Lung microvascular endothelial cell (primary cell): ENCODE measurements at regions not wholly inside any gene's neighbourhood (a gene's known extent, or its start where the extent isn't known, plus 50 kb on each side); places are given as distances from the start of the nearest gene placed in this dataset.

Experiments
- DNase-seq, 2 donors: peaks; one replicate each; pipeline versions ENCODE4 v3.0.0 to v3.0.0-alpha.2; 2010; ENCODE audit warnings: low read depth in 2 of 2

DNA sequence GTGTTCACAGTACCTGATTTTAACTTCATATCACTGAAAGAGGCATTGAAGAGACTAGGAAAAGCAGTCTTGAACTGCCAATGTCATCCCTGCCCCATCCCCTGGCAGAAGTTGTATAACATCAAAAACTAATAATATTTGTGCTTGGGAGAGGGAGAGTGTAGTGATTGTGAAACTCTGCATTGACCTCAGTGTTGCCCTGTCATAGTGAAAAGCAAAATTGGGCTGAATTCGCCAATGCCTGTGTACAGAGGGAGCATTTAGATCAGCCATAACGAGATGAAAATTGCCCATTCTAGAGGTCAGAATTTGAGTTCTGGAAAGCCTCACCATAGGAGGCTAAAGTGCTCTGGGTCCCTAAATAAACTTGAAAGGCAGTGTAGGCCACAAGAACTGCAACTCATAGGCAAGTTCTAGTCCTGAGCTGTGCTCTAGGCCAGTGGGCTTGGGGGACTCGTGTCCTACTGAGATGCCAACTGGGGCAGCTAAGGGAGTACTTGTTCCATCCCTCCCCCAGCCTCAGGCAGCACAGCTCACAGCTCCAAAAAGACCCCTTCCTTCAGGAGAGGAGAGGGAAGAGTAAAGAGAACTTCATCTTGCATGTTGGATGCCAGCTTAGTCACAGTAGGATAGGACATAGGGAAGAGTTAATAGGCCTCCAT is 855.6 kb downstream of the TSN start:
- no peak for DNase-seq

DNA sequence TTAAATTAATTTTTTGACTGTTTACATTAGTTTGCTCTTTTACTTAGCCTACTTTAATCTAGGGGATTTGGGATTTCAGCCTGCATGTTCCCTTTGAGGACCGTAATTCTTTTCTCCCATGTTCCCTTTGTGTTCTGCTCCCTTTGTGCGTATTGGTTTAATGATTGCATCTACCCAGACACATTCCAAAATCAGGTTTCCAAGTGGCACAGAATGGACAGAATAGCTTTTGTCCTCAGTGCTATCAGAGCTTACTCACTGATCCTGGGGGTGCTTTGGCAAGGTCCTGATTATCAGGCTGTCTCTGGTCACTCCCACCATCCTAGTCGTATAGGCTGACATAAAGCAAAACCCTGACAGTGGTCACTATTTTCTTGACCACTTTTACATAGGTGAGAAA is 867.5 kb downstream of the TSN start:
- no peak for DNase-seq

DNA sequence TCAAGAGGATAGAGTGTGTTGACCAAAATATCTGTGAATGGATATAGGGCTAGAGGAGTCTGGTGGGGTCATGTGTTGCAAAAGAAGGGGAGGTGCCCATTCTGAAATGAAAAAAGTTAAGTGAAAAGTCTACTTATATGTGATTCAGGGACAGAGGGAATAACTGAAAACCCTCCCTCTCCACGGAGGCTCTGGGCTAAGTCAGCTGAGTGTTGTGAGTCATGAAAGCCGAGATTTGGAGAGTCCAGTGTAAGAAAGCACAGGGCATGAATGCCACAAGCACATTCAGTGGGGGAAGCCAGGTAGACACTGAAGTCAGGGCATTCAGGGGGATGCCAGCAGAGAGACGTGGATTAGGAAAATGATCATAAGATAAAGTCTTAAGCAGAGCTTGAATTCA is 871.9 kb downstream of the TSN start:
- no peak for DNase-seq

DNA sequence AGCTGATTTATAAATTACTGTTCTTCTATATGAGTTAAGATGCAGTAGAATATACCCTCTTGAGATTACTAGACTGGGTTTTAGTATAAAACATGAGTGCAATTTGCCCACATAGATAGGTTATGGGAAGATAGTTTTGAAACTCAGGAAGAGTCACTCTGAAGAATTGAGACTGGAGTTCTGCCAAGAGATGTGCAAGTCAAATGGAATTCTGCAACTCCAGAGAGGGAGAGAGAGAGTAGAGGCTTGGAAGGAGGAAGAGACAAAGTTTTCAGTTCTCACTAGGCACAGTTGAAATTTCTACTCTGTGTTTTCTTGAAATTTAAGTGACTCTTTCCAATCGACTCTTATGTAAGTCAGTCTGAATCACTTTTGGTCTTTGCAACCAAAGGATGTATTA is 878.8 kb downstream of the TSN start:
- DNase-seq: peak in 1 of 2 donors; percentile 44

DNA sequence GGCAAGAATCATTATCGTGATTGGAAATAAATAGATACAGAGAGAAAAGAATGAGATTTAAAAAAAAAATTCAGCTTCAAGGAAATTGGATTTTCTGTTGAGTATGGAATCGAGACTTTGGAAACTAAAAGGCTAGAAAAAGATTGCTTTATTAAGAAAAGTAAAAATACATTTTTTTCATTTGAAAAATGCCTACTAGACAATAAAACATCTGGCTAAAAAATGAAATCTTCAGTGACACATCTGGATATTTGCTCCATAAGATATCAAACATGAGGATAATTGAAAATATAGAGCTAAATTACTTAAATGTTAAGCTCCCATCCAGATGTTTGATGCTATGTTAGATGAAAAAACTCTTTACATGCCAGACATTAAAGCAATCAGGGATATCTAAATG is 879.5 kb downstream of the TSN start:
- no peak for DNase-seq

DNA sequence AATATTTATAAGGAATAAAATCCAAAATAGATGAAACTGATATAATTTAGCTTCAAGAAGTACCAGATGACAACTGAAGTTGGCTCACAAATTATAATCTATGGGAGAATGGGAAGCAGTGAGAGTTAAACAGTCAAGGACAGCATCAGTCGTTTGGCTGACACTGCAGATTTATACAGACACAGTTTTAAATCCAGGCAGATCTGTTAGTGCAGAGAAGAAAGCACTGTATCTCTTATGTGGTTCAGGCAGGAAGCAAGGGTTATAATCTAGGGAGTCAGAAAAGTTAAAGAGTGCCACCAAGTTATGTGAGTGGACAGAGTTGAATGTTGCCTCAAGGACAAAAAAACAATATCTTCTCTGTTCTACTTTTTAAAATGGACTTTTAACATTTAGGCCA is 880.2 kb downstream of the TSN start:
- DNase-seq: peak in 1 of 2 donors; percentile 1

DNA sequence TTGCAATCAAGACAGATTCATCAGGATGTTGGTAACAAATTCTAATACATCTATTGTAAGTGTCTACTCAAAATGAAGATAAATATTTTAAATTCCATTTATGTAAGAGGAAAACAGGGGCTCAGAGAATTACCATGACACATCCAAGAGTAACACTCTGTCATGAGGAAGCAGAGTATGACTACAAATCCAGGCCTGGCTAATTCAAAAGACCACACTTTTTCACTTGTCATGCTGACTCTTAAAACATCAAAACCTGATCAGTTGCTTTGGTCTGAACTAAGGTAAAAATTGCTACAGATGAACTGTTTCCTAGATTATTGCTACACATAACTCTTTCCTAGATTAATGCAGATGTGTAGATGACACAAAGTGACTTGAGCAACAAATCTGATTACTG is 880.6 kb downstream of the TSN start:
- peak in 1 of 2 donors; percentile 35 for DNase-seq

DNA sequence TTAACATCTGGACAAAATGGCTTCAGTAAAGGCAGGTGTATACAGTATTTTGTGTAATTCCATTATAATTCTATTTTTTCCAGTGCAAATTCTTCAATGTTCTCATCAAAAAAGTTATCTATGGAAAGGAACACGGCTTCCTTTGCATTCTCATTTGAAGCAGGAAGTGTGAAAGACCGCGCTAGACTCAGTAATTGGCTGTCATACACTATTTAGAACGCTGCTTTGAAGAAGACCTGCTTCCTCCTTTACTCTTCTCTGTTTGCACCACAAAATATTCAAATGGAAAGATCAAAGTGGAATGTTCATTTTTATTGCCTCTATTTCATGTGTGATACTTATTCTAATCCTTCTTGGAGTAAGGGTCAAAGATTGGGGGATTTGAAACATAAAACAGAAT is 883.7 kb downstream of the TSN start:
- no peak for DNase-seq

DNA sequence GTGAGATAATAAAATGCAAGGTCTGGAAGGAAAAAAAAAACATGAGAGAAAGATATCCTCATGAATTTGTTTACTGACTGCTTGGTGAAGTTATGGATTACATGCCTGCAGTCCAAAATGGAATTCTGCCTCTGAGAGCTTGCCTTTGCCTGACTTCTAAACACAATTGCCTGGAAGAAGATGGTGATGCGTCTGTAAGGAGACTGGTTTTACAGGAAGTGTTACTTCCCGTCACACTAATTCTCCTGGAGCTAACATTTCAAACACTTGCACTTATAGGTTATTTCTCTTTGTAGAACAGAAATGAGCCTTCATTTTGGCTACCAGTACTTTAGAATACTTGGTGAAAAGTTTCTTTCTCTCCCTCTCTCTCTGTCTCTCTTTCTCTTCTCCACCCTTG is 884.3 kb downstream of the TSN start:
- no peak for DNase-seq

DNA sequence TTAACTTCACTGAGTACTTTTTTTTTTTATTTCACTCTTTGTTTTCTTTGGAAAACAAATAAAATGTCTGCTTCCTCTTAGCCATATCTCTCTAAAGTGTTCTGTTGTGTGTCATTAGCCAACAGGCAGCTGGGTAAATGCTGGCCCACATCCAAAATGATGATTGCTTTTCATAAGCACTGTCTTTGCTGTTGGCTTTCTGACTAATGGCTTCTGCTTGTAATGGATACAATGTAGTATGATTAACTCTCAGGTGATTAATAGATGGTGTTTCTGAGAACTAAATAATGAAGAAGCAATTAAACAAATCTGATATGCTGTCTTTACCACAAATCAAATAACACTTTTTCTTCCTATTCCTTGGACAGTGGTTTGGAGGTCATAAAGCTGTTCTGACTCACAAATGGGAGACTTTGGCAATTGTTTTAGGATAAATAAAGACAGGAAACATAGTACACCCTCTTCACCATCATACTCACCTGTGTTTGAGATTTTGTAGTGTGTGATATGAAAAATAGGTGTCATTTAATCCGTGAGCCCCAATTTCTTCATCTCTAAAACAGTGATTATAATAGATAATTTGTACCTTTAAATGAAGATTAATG is 888.4 kb downstream of the TSN start:
- DNase-seq: peak in 1 of 2 donors; percentile 97

DNA sequence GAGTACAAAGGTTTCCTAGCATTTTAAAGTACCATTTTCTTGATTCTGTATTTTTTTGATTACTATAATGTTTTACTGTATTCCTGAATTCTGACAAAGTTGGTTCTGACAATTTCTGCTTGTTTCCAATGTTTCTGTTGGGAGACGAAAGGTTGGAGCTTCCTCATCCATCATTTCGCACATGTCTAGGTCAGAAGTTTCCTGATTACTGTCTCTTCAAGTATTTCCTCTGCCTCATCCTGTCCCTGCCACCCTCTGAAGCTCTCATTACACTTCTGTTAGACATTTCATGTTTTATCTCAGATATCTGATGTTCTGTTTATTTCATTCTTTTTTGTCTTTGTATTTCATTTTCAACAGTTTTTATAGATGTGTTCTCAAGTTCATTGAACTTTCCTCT is 895.8 kb downstream of the TSN start:
- peak in 1 of 2 donors; percentile 90 for DNase-seq

DNA sequence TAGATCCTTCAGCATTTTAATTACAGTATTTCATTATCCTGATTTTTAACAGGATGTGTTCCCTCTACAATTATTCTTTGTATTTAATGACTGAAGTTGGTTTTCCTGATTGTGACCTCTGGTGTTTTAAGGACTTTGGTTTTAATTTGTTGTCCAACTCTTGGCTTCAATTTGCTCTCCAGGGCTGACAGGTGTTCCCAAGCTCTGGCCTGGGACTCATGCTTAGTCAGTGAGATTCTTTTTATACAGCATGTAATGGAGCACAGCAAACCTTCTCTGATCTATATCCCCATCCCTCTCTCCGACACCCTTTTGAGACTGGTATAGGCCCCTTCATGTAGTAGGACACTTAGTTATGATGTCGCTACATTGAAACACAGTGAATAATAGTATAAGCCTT is 896.3 kb downstream of the TSN start:
- peak in 1 of 2 donors; percentile 18 for DNase-seq

DNA sequence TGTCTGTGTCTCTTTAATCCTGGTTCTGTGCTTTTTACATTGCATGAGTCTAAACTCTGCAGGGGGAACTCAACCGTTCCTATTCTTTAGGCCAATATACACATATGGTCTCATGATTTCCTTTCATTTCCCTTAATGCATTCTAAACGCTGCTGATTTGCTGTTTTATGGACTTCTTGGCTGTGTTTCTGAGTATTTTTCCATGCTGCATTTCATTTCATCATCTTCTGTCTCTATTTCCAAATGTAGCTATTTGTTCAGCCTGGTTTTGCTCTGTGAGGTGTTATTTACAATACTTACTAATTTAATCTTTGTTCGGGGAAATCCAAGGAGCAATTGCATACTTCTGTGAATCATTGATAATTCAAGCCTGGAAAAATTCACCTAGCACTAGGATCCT is 897.2 kb downstream of the TSN start:
- DNase-seq: peak in 1 of 2 donors; percentile 95

DNA sequence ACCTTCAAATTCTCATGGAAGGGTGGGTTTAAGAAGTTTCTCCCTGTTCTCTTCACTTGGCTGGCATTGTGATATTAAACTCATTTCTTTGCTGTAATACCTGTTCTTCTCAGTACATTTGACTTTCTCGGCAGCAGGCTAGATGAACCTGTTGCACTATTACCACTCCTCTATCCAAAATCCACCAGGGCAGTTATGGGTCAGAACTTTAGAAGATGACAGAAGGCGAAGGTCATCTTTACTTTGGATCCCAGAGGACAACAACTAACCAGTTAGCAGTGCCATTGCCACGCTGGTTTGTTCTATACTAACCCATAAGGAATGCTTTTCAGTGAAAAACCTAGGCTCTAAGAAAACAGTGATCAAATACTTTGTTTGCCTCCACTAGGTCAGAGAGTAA is 901.0 kb downstream of the TSN start:
- DNase-seq: no peak

DNA sequence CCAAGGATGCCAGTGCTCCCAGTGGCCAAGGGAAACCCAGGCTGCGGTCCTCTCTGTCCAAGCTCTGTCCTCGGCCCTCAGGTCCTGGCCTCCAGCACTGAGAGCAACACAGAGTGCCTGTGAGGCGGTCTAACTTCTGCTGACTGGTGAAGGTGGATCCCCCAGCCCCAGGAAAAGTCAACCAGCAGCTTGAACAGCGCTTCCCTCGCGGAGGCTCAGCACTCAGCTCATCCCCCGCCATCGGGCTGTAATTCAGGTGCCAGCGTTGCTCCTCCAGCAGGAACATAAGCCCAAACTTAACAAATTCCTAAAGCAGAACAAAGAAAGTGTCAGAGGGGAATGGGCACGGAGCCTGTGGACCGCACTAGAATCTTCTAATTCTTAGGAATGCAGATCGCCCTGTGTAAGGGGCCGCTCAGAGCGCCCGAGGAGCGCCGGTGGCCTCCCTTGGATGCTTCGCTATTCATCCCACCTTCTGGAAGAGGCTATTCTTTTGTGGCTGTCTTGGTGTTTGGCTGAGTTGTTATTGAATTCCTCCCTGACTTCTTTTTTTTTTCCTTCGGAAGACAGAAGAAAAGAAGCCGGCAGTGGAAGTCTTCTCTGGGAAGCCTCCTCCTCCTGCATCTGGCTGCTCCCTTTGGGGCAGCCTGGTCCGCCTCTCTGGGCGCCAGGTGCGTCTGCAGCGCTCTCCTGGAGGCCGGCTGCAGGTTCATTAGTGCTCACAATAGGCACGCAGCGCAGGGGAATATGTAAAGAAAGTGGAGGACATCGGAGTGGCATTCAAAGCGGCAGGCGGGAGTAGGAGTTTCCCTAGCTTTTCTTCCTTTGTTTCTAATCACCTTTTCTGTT is 905.6 kb downstream of the TSN start:
- peak in 1 of 2 donors; percentile 5 for DNase-seq

DNA sequence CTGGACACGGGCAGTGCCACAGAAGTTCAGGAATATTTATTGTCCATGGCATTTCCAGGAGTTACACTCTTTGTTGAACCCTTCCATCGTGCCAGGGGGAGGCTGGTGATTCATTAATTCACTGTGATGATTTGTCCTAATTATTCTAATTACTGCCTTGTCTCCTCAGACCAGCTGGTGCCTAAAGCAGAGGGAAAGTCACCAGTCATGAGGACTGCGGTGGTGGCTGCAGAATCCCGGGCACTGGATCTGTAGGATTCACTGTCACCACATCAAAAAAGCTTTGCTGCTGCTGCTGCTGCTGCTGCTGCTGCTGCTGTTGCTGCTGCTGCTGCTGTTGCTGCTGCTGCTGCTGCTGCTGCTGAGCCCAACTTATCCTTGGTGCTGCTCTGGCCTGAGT is 908.2 kb downstream of the TSN start:
- DNase-seq: no peak

DNA sequence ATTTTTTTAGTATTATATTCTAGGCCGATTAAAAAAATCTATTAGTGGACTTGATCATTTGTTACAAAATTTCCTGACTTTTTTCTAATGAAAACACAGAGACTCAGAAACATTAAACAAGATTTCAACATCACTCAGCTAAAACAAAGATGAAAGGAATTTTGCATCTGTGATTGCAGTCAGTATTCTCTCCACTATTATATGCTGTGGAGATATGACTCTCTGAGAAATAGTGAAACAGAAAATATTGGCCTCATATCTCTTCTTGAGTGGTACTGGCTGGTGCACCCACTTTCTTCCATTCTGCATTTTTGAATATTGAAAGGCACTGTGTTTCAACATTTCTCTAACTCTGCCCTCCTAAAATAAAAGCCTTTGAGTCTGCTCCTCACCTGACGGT is 914.2 kb downstream of the TSN start:
- DNase-seq: no peak

DNA sequence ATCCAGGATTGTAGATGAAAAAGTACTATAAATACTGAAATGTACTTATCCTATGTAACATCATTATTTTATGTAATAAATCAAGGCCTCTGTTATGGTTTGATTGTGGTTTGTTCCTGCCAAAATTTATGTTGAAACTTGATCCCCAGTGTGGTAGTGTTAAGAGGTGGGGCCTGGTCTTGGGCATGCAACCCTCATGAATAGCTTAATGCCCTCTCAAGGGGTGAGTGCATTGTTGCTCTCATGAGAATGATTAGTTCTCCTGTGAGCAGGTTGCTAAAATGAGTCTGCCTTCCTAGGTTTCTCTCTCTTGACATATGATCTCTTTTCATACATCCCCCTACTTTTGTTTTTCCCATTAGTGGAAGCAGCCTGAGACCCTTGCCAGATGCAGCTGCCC is 915.4 kb downstream of the TSN start:
- DNase-seq: no peak

DNA sequence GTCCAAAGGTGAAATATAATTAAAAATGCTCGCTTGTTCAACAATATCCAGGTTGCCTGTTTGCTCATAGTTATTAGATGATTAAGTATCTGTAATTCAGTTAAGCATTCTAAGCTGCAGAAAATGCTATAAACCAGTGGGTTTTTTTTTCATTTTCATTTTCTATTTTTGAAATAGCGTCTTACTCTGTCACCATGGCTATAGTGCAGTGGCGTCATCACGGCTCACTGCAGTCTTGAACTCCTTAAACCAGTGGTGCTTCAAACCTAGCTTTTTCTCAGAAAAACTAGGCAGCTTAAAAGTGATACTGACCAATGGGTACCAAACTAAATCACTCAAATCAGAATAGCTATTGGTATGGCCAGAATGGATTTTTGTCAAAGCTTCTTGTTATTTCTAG is 925.2 kb downstream of the TSN start:
- no peak for DNase-seq

DNA sequence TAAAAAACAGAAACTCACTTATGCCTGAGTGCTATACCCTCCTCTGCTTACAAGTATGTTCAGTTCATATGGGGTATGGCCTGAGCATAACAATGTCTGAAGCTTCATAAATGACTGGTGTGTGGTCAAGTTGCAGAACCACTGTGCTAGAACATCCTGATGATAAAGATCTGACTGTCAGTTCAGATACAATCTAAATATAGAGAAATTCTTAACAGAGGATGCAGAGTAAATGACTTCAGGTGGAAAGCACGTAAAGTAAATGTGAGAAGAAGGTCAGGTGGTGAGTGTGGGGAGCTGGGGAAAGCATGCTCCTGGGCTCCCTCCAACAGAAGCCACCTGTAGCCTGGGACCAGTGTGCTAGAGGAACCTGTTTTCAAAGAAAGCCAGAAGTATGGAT is 926.2 kb downstream of the TSN start:
- no peak for DNase-seq

DNA sequence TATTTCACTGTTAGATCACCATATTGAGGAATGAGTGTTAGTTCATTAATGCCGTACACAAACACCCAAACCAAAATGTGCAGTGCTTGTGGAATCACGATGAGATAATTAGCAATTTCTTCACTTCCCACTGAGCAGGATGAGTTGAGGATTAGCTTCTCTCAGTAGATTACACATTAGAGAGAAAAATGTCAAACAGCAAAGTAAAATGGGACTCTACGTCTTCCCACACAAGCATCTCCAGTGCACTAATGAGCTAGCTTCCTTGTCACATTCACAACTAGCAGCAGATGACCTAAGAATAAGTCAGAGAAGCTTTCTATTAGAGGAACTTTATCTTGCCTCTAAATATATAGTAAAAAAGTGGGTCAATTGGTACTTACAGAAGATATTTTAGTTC is 926.9 kb downstream of the TSN start:
- DNase-seq: no peak

DNA sequence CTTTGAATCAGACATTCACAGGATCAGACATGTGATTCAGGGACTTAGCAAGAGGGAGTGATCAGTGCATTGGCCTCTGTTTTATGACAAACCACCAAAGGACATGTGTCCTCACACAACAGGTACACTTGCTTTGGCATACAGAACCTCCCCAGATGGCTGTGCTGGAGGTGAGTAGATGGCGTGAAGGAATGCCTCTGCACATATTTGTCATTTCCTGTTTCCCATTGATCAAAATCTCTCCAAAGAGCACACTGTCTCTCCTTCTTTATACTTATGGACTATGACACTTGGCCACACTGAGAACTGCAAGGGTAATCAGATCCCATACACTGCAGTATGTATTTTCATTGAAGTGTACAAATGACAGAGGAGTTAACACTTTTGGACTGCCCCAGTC is 927.6 kb downstream of the TSN start:
- no peak for DNase-seq
